Cardiac muscle cell (in vitro differentiated cells and primary cell): ENCODE measurements at regions not wholly inside any gene's neighbourhood (a gene's known extent, or its start where the extent isn't known, plus 50 kb on each side); places are given as distances from the start of the nearest gene placed in this dataset.

Source experiments
- DNase-seq, 2 donors: peaks; one replicate each; pipeline versions ENCODE4 v3.0.0 to v3.0.0-alpha.2; 2010 to 2017; ENCODE audit warnings: low read depth in 1 of 2, low spot score in 1 of 2
- H3K27ac ChIP-seq: fragments of 200-600 bp; sonication (generic); 2 replicates; pipeline ENCODE4 v1.5.1; 2016
- H3K27me3 ChIP-seq: fragments of 200-600 bp; sonication (generic); 2 replicates; pipeline ENCODE4 v1.6.0; 2016; ENCODE audit warnings: control low read depth
- H3K36me3 ChIP-seq: fragments of 200-600 bp; sonication (generic); 2 replicates; pipeline ENCODE4 v1.5.1; 2016; ENCODE audit warnings: control low read depth
- H3K4me1 ChIP-seq: fragments of 200-600 bp; sonication (generic); 2 replicates; pipeline ENCODE4 v1.8.1; 2017; ENCODE audit warnings: low read depth, mild to moderate bottlenecking, mixed run types
- H3K4me3 ChIP-seq: fragments of 200-600 bp; sonication (generic); 2 replicates; pipeline ENCODE4 v1.5.1; 2016; ENCODE audit warnings: mild to moderate bottlenecking
- H3K9me3 ChIP-seq: fragments of 200-600 bp; sonication (generic); 2 replicates; pipeline ENCODE4 v1.5.1; 2017; ENCODE audit warnings: low read depth, mild to moderate bottlenecking, control low read depth
- CTCF ChIP-seq: IDR thresholded peaks from 2 replicates; pipeline ENCODE4 v1.5.1; 2012; ENCODE audit warnings: low read depth, mild to moderate bottlenecking, low read length

- no peaks in the 10 kb centered on the region for H3K27me3 ChIP-seq
- DNase-seq = no peak
- no peaks in the 10 kb centered on the region for H3K9me3 ChIP-seq
- H3K27ac ChIP-seq = no peak overlapping the region
- no peak overlapping the region for H3K4me3 ChIP-seq
- H3K36me3 ChIP-seq = no peaks in the 10 kb centered on the region
- H3K4me1 ChIP-seq = no peaks in the 10 kb centered on the region
- TF ChIP-seq CTCF = no peak
These were observed 196.5 kb downstream of the TOMM20 start for GRCh38 chr1:234932106-234932505.

DNA sequence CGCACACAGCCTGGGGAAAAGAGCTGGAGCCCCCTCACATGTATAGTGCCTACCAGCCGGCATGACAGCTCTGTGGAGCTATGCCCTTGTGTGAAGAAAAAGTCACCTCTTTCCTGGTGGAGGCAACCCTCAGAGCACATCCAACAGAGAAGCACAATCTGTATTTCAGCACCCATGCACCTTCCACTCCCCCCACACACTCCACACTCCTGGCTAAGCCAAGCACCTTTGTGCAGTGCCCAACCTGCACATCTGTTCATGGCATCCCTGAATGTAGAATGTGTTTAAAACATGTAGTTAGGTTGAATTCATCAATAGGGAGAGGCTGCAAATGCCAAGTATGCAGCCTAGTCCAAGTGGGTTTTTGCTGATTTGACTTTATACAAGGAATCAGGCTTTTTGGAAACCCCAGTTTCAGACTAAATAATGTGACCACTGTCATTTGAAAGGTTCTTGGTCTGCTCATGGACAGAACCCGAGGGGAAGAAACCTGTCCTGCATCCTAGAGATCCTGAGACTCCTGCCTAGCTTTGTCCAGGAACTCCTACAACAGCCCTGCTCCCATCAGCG, 197.1 kb downstream of the TOMM20 start:
- no peaks in the 10 kb centered on the region for H3K27me3 ChIP-seq
- H3K9me3 ChIP-seq = no peaks in the 10 kb centered on the region
- no peak for TF ChIP-seq CTCF
- no peaks in the 10 kb centered on the region for H3K36me3 ChIP-seq
- H3K4me1 ChIP-seq = no peaks in the 10 kb centered on the region
- H3K27ac ChIP-seq = no peak overlapping the region
- DNase-seq = no peak
- H3K4me3 ChIP-seq = no peak overlapping the region

GRCh38 chr1:234929369-234929768, 199.3 kb downstream of the TOMM20 start:
- Histone ChIP-seq H3K4me1 (no peaks in the 10 kb centered on the region), H3K9me3 (no peaks in the 10 kb centered on the region), H3K27ac (no peak overlapping the region), H3K27me3 (no peaks in the 10 kb centered on the region), H3K4me3 (no peak overlapping the region), H3K36me3 (no peaks in the 10 kb centered on the region)
- TF ChIP-seq CTCF = no peak
- DNase-seq = no peak

DNA sequence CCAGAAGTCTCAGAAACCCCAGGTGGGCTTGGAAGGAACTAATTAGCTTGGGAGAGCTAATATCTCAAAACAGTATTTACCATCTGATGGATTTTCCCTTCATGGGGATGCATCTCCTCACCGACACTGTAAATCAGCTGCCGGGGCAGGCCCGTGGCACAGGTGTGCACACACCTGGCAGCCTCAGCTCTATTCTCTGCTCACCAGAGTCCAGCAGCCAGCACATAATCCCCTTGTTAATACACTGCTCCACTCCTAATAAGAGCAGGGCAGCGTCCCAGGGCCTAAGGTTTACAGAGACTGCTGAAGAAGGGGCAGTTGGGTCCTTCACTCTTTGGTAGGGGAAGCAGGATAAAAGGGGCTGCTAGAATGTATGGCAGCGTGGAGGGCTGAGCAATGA, 200.0 kb downstream of the TOMM20 start:
- Histone ChIP-seq H3K27me3 (no peaks in the 10 kb centered on the region), H3K27ac (no peak overlapping the region), H3K4me3 (no peak overlapping the region), H3K9me3 (no peaks in the 10 kb centered on the region), H3K4me1 (no peaks in the 10 kb centered on the region), H3K36me3 (no peaks in the 10 kb centered on the region)
- DNase-seq = no peak
- TF ChIP-seq CTCF = no peak

- H3K9me3 ChIP-seq = no peaks in the 10 kb centered on the region
- H3K36me3 ChIP-seq = no peaks in the 10 kb centered on the region
- no peak overlapping the region for H3K27ac ChIP-seq
- no peak for DNase-seq
- TF ChIP-seq CTCF = no peak
- H3K27me3 ChIP-seq = no peaks in the 10 kb centered on the region
- no peak overlapping the region for H3K4me3 ChIP-seq
- no peaks in the 10 kb centered on the region for H3K4me1 ChIP-seq
These were observed 200.5 kb downstream of the TOMM20 start for GRCh38 chr1:234927971-234928640.
